ENCODE measurements at regions not wholly inside any gene's neighbourhood (a gene's known extent, or its start where the extent isn't known, plus 50 kb on each side); places are given as distances from the start of the nearest gene placed in this dataset.

- TF ChIP-seq POLR2A (IDR thresholded peaks at IDR 0.05; ENCODE audit: low read depth, low read length) (no peak), POLR2AphosphoS5 (IDR thresholded peaks at IDR 0.05; ENCODE audit: low read depth, low read length) (no peak), TAF1 (IDR thresholded peaks at IDR 0.05; ENCODE audit: low read depth, low read length) (no peak)
Measured at GRCh38 chr11:96508861-96509260, 119.0 kb downstream of the JRKL start.

All from GM12891 (cell line).